ENCODE measurements at regions not wholly inside any gene's neighbourhood (a gene's known extent, or its start where the extent isn't known, plus 50 kb on each side); places are given as distances from the start of the nearest gene placed in this dataset.

DNA sequence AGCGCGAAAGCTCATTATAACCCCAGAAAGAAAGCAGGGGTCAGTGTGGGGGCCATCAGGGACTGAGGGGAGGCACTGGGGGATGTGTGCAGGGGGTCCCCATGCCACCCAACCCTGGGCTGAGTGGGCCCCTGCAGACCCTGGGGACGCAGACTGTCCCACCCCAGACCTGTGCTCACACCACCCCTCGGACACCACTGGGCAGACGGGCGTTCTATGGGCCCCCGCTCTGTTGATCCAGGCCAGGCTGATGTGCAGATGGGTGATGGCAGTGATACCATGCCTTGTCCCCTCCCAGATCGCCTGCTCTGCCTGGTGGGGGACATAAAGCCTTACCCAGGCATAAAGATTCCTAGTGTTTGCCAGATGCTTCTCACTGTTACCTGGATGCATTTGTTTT lies 259.7 kb upstream of the TLE3 start:
- 85 to 89% methylated on average over 5 to 8 of the region's 8 CpGs for WGBS, 2 donors
- no peak overlapping the region for H3K4me3 ChIP-seq
- H3K27ac ChIP-seq: no peak overlapping the region
- TF ChIP-seq POLR2A (IDR thresholded peaks at IDR 0.05): no peak
- TF ChIP-seq, protein P1, sequence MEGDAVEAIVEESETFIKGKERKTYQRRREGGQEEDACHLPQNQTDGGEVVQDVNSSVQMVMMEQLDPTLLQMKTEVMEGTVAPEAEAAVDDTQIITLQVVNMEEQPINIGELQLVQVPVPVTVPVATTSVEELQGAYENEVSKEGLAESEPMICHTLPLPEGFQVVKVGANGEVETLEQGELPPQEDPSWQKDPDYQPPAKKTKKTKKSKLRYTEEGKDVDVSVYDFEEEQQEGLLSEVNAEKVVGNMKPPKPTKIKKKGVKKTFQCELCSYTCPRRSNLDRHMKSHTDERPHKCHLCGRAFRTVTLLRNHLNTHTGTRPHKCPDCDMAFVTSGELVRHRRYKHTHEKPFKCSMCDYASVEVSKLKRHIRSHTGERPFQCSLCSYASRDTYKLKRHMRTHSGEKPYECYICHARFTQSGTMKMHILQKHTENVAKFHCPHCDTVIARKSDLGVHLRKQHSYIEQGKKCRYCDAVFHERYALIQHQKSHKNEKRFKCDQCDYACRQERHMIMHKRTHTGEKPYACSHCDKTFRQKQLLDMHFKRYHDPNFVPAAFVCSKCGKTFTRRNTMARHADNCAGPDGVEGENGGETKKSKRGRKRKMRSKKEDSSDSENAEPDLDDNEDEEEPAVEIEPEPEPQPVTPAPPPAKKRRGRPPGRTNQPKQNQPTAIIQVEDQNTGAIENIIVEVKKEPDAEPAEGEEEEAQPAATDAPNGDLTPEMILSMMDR (IDR thresholded peaks at IDR 0.05): no peak
- no peaks in the 10 kb centered on the region for H3K36me3 ChIP-seq (ENCODE audit: low read depth, missing control alignments)
- intact Hi-C loops (cut with DNase I; ENCODE audit: low total_unique reads): no loop called here
- no peaks in the 10 kb centered on the region for H3K4me1 ChIP-seq
- no peak for DNase-seq
- H3K9me3 ChIP-seq: no peaks in the 10 kb centered on the region
- H3K27me3 ChIP-seq: no peaks in the 10 kb centered on the region

DNA sequence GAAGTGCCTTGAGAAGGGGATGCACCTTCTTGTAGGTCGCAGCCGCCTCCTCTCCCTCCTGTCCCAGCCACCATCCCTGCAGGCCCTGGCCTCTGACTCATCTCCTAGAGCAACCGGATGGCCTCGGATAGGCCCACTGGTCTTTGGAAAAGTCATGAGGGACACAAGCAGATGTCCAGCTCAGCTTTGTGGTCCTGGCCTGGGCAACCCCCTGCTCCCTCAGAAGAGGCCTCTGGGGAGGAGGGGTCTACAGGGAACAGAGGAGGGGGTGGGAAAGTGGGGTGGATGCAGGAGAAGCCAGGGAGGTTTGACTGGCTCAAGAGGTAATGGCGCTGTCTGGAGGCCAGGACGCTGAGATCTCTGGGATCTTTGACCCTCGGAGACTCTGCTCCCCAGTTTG lies 259.2 kb upstream of the TLE3 start:
- 83 to 87% methylated on average over 7 of the region's 7 CpGs for WGBS, 2 donors
- DNase-seq: no peak
- TF ChIP-seq, protein P1 (IDR thresholded peaks at IDR 0.05): no peak
- no peak for TF ChIP-seq POLR2A (IDR thresholded peaks at IDR 0.05)
- no peaks in the 10 kb centered on the region for H3K9me3 ChIP-seq
- no peaks in the 10 kb centered on the region for H3K27me3 ChIP-seq
- intact Hi-C loops (cut with DNase I; ENCODE audit: low total_unique reads): no loop called here
- H3K4me3 ChIP-seq: no peak overlapping the region
- H3K27ac ChIP-seq: no peak overlapping the region
- H3K36me3 ChIP-seq (ENCODE audit: low read depth, missing control alignments): no peaks in the 10 kb centered on the region
- no peaks in the 10 kb centered on the region for H3K4me1 ChIP-seq

DNA sequence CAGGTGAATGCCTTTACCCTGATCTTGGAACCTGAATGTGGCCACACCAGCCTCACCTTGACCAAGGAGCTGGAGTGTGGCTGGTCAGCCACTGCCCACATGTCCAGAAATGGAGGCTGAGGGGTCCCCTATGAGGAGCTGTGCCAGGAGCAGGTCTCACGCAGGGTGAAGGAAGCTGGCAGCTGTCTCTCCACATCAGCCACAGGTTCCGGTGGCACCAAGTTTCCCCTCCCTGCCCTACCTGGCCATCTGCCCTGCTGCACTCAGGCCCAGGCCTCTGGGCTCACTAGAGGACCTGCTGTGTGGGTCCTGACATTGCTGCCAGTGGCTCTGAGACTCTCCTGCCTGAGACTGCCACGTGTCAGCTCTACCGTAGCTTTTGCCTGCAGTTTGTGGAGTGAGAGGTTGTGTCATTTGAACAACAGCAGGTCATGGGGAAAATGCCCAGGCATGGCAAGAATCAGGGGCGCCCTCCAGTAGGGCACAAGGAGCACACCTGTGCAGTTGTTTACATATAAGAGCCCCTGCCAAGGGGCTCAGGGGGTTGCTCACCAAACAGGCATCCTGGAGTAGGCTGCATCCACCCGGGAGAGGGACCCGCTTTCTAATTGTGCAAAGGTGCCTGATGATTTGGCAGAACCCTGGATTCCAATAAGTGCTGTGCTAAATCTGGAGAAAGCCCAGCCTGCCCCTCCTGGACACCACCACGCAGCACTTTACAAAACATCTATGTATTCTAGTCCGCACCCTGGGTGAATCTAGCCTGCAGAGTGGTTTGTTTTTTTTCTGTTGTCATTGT lies 258.5 kb upstream of the TLE3 start:
- Histone ChIP-seq H3K27ac (no peak overlapping the region), H3K9me3 (no peaks in the 10 kb centered on the region), H3K36me3 (ENCODE audit: low read depth, missing control alignments) (no peaks in the 10 kb centered on the region), H3K4me3 (no peak overlapping the region), H3K4me1 (no peaks in the 10 kb centered on the region), H3K27me3 (no peaks in the 10 kb centered on the region)
- DNase-seq: no peak
- intact Hi-C loops (cut with DNase I; ENCODE audit: low total_unique reads): no loop called here
- WGBS, 2 donors: 91 to 96% methylated on average over 7 to 9 of the region's 9 CpGs
- TF ChIP-seq, protein P1 (IDR thresholded peaks at IDR 0.05): no peak
- no peak for TF ChIP-seq POLR2A (IDR thresholded peaks at IDR 0.05)

DNA sequence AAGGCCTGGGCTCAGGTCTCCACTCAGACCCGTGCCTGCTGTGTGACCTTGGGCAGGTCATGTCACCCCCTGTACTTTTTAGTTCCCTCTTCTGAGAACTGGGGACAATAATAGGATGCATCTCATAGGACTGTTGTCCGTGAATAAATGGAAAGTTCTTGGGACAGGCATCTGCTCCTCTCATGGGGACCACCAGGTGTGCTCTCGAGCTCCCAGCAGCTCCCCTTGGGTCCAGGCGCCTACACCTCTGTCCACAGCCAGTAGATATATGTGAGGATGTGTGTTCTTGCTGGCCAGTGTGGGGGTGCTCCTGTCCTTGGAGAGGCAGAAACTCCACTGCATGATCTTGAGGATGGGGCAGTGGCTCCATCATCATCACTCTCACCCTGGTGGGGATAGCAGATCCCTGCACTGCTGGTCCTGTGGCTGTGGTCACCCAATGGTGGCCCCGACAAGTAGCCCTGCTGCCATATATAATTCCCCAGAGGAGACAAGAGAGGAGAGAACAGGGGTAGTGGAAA lies 257.6 kb upstream of the TLE3 start:
- no peak for TF ChIP-seq POLR2A (IDR thresholded peaks at IDR 0.05)
- TF ChIP-seq, protein P1 (IDR thresholded peaks at IDR 0.05): no peak
- DNase-seq: no peak
- intact Hi-C loops (cut with DNase I; ENCODE audit: low total_unique reads): no loop called here
- Histone ChIP-seq H3K27me3 (no peaks in the 10 kb centered on the region), H3K9me3 (no peaks in the 10 kb centered on the region), H3K36me3 (ENCODE audit: low read depth, missing control alignments) (no peaks in the 10 kb centered on the region), H3K4me3 (no peak overlapping the region), H3K27ac (no peak overlapping the region), H3K4me1 (no peaks in the 10 kb centered on the region)
- 91 to 93% methylated on average over 3 to 5 of the region's 5 CpGs for WGBS, 2 donors
